Coronary artery (tissue), 2 donors: ENCODE measurements at regions not wholly inside any gene's neighbourhood (a gene's known extent, or its start where the extent isn't known, plus 50 kb on each side); places are given as distances from the start of the nearest gene placed in this dataset.

Experiments
- DNase-seq: peaks from one replicate; pipeline ENCODE4 v3.0.0-alpha.2; 2017; ENCODE audit warnings: low spot score
- H3K27ac ChIP-seq, 2 donors: fragments of 200-600 bp; sonication (generic); one replicate each; pipeline ENCODE4 v1.5.1; 2016 to 2019
- H3K4me3 ChIP-seq: fragments of 200-600 bp; sonication (generic); 2 replicates; pipeline ENCODE4 v1.5.1; 2016; ENCODE audit warnings: mild to moderate bottlenecking, moderate library complexity
- CTCF ChIP-seq: fragments of 200-600 bp; sonication (generic); IDR thresholded peaks from one replicate; pipeline ENCODE4 v1.5.1; 2019; ENCODE audit warnings: antibody characterized with exemption

GRCh38 chr16:73149334-73149733, 101.4 kb upstream of the ZFHX3 start:
- H3K27ac ChIP-seq: no peak overlapping the region
- TF ChIP-seq CTCF: no peak
- DNase-seq: no peak
- no peak overlapping the region for H3K4me3 ChIP-seq

GRCh38 chr16:73147958-73148357, 100.0 kb upstream of the ZFHX3 start:
- Histone ChIP-seq H3K4me3 (no peak overlapping the region), H3K27ac (no peak overlapping the region)
- TF ChIP-seq CTCF: no peak
- DNase-seq: no peak

DNA sequence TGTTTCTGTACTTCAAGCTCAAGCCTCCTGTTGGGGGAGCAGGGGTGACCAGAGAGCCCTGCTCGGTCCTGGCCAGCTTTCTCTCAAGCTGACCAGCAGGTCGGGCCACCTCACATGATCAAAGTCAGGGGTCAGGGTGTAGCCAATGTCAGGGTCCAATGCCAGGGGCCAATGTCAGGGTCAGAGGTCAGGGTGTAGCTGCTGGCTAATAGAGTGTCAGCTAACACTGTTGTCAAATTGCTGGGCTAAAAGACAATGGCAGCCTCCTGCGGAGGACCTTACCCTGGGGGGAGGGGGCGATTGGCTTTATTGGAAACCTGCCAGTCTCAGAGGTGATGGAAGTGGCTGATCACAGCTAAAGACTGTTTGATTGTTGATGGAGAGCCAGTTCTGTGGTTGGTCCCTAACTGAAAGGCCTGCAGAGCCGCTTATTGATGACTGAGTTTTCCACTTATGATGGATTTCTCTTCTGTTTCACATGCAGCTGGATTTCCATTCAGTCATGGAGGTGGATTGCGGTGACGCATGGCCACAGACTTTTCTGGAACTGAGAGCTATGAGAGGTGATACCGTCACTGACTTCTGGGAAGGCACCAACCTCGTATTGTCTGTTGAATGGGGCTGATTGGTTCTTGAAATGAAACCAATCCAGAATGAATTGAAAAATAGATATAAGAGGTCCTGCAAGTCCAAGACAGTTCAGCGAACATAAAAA, 97.4 kb upstream of the ZFHX3 start:
- Histone ChIP-seq H3K4me3 (no peak overlapping the region), H3K27ac (peak overlapping the region; percentile 79 to 81)
- no peak for DNase-seq
- no peak for TF ChIP-seq CTCF

GRCh38 chr16:73143576-73144422, 95.9 kb upstream of the ZFHX3 start:
- no peak for TF ChIP-seq CTCF
- peak overlapping the region; percentile 79 to 81 for H3K27ac ChIP-seq
- H3K4me3 ChIP-seq: peak overlapping the region; percentile 66
- no peak for DNase-seq

DNA sequence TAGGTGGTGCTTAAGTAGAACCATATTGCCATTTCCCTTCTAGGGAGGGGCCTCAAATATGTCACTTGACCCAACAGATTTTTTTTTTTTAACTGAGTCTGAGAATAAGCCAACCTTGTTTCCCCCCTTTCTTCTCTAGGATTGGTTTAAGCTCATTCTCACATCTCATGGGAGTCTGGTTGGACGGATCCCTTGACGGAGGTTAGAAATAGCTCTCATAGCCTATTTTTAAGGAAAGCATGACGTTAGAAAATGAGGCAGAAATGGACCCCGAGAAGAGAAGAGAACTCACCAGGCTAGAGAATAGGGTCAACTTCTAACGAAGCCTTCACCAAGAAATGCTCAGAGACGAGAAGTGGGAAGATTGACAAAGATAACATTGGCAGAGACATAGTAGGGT, 95.1 kb upstream of the ZFHX3 start:
- no peak for TF ChIP-seq CTCF
- no peak for DNase-seq
- Histone ChIP-seq H3K27ac (peak overlapping the region; percentile 79 to 81), H3K4me3 (peak overlapping the region; percentile 66)

DNA sequence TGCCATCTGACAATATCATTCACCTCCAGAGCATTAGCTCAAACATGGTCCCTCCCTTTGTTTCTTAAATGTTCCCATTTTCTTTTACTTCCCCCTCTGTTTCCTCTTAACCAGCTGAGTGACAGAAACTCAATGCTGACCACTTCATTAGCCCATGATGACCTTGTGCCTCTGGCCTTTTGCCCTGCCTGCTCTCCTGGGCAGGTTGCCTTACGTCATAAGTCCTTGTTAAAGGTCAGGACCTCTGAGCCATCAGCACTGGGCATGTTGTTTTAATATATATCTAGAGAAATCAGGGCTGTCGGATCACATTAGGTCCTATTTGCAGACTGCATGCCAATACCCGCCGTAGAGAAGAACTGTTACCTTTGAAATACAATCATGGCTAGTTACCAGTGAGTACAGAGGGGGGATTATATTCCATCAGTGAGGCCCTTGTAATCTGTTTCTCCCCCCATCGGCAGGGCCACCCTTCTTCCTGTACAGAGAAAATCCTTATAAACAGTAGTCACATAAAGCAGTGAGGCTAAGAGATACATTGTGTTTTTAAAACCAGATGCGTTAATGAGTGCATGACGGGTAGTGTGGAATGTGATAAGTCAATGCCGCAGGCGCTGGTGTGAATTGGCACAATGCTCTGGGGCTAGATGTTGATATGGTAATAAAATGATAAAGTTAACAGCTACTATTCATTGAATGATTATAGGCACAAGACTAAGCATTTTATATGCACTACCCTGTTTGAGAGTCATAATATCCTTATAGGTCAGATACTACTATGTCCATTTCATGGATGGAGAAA, 94.3 kb upstream of the ZFHX3 start:
- Histone ChIP-seq H3K27ac (peak overlapping the region; percentile 79 to 81), H3K4me3 (no peak overlapping the region)
- DNase-seq: no peak
- no peak for TF ChIP-seq CTCF
